IMR-90 (cell line): ENCODE measurements at regions not wholly inside any gene's neighbourhood (a gene's known extent, or its start where the extent isn't known, plus 50 kb on each side); places are given as distances from the start of the nearest gene placed in this dataset.

ENCODE experiments used
- CTCF ChIP-seq: conservative IDR thresholded peaks from 2 replicates; pipeline ENCODE4 v1.5.1; 2012; ENCODE audit warnings: mild to moderate bottlenecking, low read depth, low read length, improper control_type of control experiment
- POLR2A ChIP-seq: IDR thresholded peaks from 2 replicates; pipeline ENCODE4 v1.6.1; 2012; ENCODE audit warnings: mild to moderate bottlenecking, low read depth, low read length
- RCOR1 ChIP-seq: IDR thresholded peaks from 2 replicates; pipeline ENCODE4 v1.6.1; 2012; ENCODE audit warnings: mild to moderate bottlenecking, low read length, improper control_type of control experiment; ENCODE audit not compliant: insufficient replicate concordance
- SMC3 ChIP-seq: fragments of 150-350 bp; IDR thresholded peaks from 2 replicates; pipeline ENCODE4 v1.6.1; 2016; ENCODE audit warnings: low read depth, mild to moderate bottlenecking, antibody characterized with exemption, low read length, moderate library complexity

GRCh38 chr2:226125176-226125883 is 674.3 kb downstream of the IRS1 start:
- TF ChIP-seq CTCF (no peak), POLR2A (no peak), RCOR1 (no peak), SMC3 (no peak)
